ENCODE measurements at regions not wholly inside any gene's neighbourhood (a gene's known extent, or its start where the extent isn't known, plus 50 kb on each side); places are given as distances from the start of the nearest gene placed in this dataset.

DNA sequence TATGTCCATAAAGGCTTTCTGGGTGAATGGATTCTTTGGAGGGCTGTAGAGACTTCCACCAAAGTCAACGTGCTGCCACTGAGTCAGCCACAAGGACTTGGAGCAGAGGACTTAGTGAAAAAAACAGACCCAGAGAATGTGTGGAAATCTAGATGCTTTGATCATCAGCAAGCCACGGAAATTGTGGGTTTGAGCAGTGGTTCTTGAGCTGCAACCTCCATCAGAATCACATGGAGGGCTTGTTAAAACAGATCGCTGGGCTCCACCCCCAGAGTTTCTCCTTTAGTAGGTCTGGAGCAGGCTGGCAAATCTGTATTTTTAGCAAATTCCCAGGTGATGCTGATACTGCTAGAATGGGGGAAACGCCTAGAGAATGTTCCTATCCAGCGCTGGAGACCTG, 95.3 kb downstream of the RBM43 start:
- H3K27ac Mint-ChIP-seq, result no peak overlapping the region
- H3K27me3 Mint-ChIP-seq (ENCODE audit: low read depth), result no peaks in the 10 kb centered on the region
- H3K4me3 Mint-ChIP-seq, result no peak overlapping the region
- H3K9me3 Mint-ChIP-seq, result no peaks in the 10 kb centered on the region
- TF ChIP-seq, protein P1, sequence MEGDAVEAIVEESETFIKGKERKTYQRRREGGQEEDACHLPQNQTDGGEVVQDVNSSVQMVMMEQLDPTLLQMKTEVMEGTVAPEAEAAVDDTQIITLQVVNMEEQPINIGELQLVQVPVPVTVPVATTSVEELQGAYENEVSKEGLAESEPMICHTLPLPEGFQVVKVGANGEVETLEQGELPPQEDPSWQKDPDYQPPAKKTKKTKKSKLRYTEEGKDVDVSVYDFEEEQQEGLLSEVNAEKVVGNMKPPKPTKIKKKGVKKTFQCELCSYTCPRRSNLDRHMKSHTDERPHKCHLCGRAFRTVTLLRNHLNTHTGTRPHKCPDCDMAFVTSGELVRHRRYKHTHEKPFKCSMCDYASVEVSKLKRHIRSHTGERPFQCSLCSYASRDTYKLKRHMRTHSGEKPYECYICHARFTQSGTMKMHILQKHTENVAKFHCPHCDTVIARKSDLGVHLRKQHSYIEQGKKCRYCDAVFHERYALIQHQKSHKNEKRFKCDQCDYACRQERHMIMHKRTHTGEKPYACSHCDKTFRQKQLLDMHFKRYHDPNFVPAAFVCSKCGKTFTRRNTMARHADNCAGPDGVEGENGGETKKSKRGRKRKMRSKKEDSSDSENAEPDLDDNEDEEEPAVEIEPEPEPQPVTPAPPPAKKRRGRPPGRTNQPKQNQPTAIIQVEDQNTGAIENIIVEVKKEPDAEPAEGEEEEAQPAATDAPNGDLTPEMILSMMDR (IDR thresholded peaks at IDR 0.05; ENCODE audit: unreplicated experiment), result no peak
- H3K4me1 Mint-ChIP-seq, result peaks cover 21% of the 10 kb centered on the region
- no peaks in the 10 kb centered on the region for H3K36me3 Mint-ChIP-seq
- no peak for DNase-seq (ENCODE audit: low spot score in 2 of 2, unreplicated experiment in 2 of 2)

DNA sequence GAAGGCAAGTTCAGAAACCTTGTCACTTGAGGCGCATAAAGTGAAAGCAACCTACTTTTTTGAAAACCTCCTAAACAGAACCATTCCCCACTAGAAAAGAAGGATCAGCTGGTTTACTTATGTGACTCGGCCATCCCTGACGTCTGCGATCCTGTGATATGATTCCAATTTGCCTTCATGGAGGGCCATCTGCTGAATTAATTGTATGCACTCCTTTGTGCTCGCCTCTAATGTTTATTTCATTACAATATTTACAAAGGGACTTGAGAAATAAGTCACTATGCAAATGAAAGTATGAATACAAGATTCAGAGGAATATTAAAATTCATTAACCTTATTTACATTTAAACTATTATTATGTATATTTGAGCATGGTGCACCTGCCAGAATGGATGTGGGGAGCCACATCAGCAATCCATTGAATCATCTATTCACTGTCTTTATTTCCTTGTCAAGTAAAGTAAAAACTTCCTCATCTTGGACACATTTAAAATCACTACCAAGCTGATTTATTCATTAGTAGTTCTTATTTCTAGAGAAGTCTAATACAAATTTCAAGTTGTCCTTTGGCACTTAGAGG, 96.5 kb downstream of the RBM43 start:
- Mint-ChIP-seq H3K9me3 (no peaks in the 10 kb centered on the region), H3K27ac (no peak overlapping the region), H3K36me3 (no peaks in the 10 kb centered on the region), H3K27me3 (ENCODE audit: low read depth) (no peaks in the 10 kb centered on the region), H3K4me1 (peaks cover 32% of the 10 kb centered on the region), H3K4me3 (no peak overlapping the region)
- TF ChIP-seq, protein P1 (IDR thresholded peaks at IDR 0.05; ENCODE audit: unreplicated experiment), result no peak
- no peak for DNase-seq (ENCODE audit: low spot score in 2 of 2, unreplicated experiment in 2 of 2)

DNA sequence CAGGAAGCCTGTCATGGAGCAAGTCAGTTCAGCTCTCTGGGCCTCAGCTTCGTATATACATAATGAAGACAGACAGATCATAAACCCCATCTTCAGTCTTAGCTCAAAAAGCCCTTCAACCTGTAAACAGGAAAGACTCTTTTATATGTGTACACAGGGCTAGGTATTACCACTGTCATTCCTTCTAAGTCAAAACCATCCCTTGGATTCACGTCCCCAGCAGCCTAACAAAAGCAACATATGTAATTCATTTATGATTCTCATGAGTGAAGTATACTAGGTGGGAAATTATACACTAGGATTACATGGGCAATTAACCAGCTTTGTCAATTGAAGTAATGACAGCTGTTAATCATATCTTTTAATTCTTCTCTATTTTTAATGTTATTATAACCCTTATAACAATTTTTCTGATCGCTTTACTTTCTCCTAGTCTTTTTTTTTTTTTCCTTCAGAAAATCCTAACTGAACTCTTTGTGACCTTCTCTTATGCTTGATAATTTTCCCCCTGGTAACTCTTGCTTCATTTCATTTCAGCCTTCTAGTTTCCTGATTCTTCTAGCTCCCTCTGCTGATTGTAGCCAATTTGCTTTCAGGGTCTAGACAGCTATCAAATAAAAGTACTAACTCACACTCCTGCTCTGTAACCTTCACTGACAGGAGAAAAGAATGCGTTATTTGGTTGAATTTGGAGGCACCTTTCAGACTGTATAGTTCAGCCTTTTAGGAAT, 99.7 kb downstream of the RBM43 start:
- no peak overlapping the region for H3K4me3 Mint-ChIP-seq
- peak overlapping the region; percentile 75 for H3K27ac Mint-ChIP-seq
- no peaks in the 10 kb centered on the region for H3K27me3 Mint-ChIP-seq (ENCODE audit: low read depth)
- TF ChIP-seq, protein P1 (IDR thresholded peaks at IDR 0.05; ENCODE audit: unreplicated experiment), result no peak
- DNase-seq (ENCODE audit: low spot score in 2 of 2, unreplicated experiment in 2 of 2), result no peak
- no peaks in the 10 kb centered on the region for H3K36me3 Mint-ChIP-seq
- no peaks in the 10 kb centered on the region for H3K9me3 Mint-ChIP-seq
- peaks cover 53% of the 10 kb centered on the region for H3K4me1 Mint-ChIP-seq

DNA sequence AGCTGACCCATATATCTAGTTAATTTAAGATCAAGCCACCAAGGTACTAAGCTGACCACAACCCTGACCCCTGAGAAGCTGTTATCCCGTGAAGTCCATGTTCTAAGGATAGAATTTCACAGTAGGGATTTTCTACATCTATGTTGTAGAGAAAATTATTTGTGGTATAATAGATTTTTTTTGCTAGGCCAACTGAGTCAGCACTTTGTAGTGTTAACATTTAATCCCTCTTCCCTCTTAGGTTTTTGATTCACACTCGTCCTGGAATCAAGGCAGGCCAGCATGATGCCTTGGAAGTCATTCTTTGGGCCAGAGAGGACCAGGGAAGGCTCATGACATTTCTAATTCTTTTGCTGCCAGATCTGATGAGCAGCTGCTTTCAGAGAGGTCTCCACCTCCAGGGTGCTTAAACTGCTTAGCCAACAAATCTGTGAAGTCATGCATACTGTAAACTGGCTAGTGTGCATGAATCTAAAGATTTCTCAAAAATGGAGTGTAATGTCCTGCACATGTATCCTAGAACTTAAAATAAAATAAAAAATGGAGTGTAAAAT, 102.5 kb downstream of the RBM43 start:
- peaks cover 9% of the 10 kb centered on the region for H3K9me3 Mint-ChIP-seq
- no peak for DNase-seq (ENCODE audit: low spot score in 2 of 2, unreplicated experiment in 2 of 2)
- peaks cover 2% of the 10 kb centered on the region for H3K36me3 Mint-ChIP-seq
- peaks cover 53% of the 10 kb centered on the region for H3K4me1 Mint-ChIP-seq
- no peak overlapping the region for H3K4me3 Mint-ChIP-seq
- H3K27me3 Mint-ChIP-seq (ENCODE audit: low read depth), result no peaks in the 10 kb centered on the region
- TF ChIP-seq, protein P1 (IDR thresholded peaks at IDR 0.05; ENCODE audit: unreplicated experiment), result no peak
- H3K27ac Mint-ChIP-seq, result peak overlapping the region; percentile 35

DNA sequence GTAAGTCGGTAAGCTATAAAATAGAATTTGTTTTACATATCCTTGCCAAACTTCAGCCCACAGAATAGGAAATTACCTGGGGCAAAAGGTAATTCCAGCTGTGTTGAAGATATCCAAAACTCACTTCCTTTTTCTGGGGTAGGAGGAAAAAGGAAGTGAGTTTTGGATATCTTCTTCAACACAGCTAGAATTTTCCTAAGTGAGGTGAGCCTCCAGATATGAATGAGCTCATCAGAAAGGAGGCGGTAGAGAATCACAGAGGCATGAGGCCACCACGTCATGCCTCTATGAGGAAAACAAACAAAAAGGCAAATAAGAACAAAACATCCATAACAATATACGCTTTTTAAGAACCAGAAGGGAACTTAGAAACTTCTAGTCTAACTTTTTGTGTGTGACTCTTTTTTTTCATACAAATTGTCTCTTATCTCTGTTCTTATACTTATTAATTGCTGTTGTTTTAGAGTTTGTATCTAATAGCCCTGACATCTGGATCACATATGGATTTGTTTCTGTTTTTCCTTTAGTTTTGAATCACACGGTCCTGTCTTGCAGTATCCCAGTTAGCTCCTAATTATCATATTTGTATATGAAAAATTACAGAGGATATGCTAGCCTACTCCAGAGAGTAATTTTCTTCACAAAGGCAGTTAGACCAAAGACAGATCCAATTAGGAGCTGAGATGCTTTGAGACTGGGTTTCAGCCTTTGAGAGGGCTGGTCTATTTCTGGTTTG, 104.5 kb downstream of the RBM43 start:
- H3K27ac Mint-ChIP-seq, result no peak overlapping the region
- peaks cover 43% of the 10 kb centered on the region for H3K4me1 Mint-ChIP-seq

More for the DNA sequence above, 104.5 kb downstream of the RBM43 start:
- no peak for DNase-seq (ENCODE audit: low spot score in 2 of 2, unreplicated experiment in 2 of 2)
- H3K9me3 Mint-ChIP-seq, result peaks cover 9% of the 10 kb centered on the region
- TF ChIP-seq, protein P1 (IDR thresholded peaks at IDR 0.05; ENCODE audit: unreplicated experiment), result no peak
- peaks cover 2% of the 10 kb centered on the region for H3K36me3 Mint-ChIP-seq
- H3K4me3 Mint-ChIP-seq, result no peak overlapping the region
- no peaks in the 10 kb centered on the region for H3K27me3 Mint-ChIP-seq (ENCODE audit: low read depth)

All from mesothelial cell of epicardium (in vitro differentiated cells).